Gastroesophageal sphincter (tissue), 4 donors: ENCODE measurements at regions not wholly inside any gene's neighbourhood (a gene's known extent, or its start where the extent isn't known, plus 50 kb on each side); places are given as distances from the start of the nearest gene placed in this dataset.

Source experiments
- ATAC-seq: fragments of 150-250 bp; one replicate; pipeline ENCODE4 v1.9.1; 2016; ENCODE audit warnings: mild to moderate bottlenecking, moderate library complexity
- H3K27ac ChIP-seq, 4 donors: fragments of 200-600 bp; sonication (generic) in 3 of 4; 1 replicate in 3 of 4; 2 replicates in 1 of 4; pipeline ENCODE4 v1.5.1; 2016 to 2019
- H3K27me3 ChIP-seq: fragments of 200-600 bp; sonication (generic); one replicate; pipeline ENCODE4 v1.5.1; 2019
- H3K36me3 ChIP-seq, 2 donors: fragments of 200-600 bp; sonication (generic); one replicate each; pipeline ENCODE4 v1.5.1; 2019; ENCODE audit warnings: control low read depth in 1 of 2
- H3K4me1 ChIP-seq, 3 donors: fragments of 200-600 bp; sonication (generic); 1 replicate in 2 of 3; 2 replicates in 1 of 3; pipeline ENCODE4 v1.5.1; 2016 to 2019; ENCODE audit warnings: control low read depth in 2 of 3
- H3K4me3 ChIP-seq, 2 donors: fragments of 200-600 bp; sonication (generic); one replicate each; pipeline ENCODE4 v1.5.1; 2019; ENCODE audit warnings: mild to moderate bottlenecking in 1 of 2, moderate library complexity in 1 of 2
- H3K9me3 ChIP-seq, 3 donors: fragments of 200-600 bp; sonication (generic); one replicate each; pipeline ENCODE4 v1.5.1; 2017 to 2019; ENCODE audit warnings: control low read depth in 2 of 3
- EP300 ChIP-seq: sonication (generic); formaldehyde crosslinking; IDR thresholded peaks from one replicate; pipeline ENCODE4 v1.6.1; 2017; ENCODE audit warnings: antibody characterized with exemption, mild to moderate bottlenecking
- POLR2A ChIP-seq, 2 donors: fragments of 450-650 bp; IDR thresholded peaks; one replicate each; pipeline ENCODE4 v1.6.1; 2017; ENCODE audit warnings: antibody characterized with exemption in 2 of 2, mild to moderate bottlenecking in 2 of 2, moderate library complexity in 1 of 2
- POLR2AphosphoS5 ChIP-seq: sonication (generic); formaldehyde crosslinking; IDR thresholded peaks from one replicate; pipeline ENCODE4 v1.6.1; 2017; ENCODE audit warnings: antibody characterized with exemption
- WGBS, 2 donors: methylation state at CpG; one replicate each; pipeline ENCODE4 v1.1.5; 2018; ENCODE audit warnings: low coverage in 1 of 2; 5-methylcytosine and 5-hydroxymethylcytosine counted together
- TF ChIP-seq, protein P1 (sequence below), 4 experiments: fragments of 200-600 bp in 2 of 4; fragments of 450-650 bp in 2 of 4; sonication (generic) in 1 of 4; IDR thresholded peaks; one replicate each; pipeline ENCODE4 v1.5.1; 2017 to 2019; ENCODE audit warnings: antibody characterized with exemption in 4 of 4, mild to moderate bottlenecking in 2 of 4, moderate library complexity in 2 of 4

DNA sequence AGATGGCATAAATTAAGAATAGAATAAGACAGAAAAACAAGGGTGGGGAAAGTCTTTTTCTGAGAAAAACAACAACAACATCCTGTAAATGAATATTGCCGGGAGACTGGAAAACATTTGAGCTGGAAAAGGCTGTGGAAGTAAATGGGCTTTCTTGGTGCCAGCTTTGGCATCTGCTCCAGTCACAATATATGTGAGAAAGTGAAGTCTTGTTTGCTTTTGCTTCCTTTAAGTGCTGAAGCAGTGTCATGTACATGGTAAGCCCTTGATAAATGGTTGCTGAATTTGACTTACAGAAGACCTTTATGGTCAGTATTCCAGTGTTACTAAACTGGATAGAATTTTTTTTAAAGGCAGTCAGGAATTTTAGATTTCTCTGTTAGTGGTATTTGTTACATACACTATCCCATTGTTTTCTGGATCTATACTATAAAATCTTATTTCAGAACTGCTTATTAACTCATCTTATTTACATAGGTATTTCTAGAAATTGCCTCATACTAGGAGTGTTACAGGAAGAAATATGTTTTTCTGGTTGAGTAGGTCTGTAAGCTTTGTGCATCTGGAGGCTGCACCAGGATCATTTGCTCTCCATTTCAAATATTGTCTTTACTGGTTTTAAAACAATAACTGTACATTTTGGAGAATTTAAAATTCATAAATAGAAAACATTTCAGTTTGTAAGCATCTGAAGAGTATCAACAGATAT is 201.7 kb upstream of the FOXP2 start:
- no peak overlapping the region for H3K4me3 ChIP-seq
- no peaks in the 10 kb centered on the region for H3K27me3 ChIP-seq
- H3K4me1 ChIP-seq = peaks cover 3 to 15% (median 5%) of the 10 kb centered on the region in 3 donors
- H3K9me3 ChIP-seq = no peaks in the 10 kb centered on the region
- no peak for ATAC-seq
- WGBS, 2 donors = 30 to 33% methylated on average over 1 of the region's 1 CpG
- H3K36me3 ChIP-seq = no peaks in the 10 kb centered on the region
- no peak overlapping the region for H3K27ac ChIP-seq
- TF ChIP-seq POLR2A (IDR thresholded peaks at IDR 0.05) (no peak), EP300 (no peak), POLR2AphosphoS5 (no peak)
- TF ChIP-seq, protein P1, sequence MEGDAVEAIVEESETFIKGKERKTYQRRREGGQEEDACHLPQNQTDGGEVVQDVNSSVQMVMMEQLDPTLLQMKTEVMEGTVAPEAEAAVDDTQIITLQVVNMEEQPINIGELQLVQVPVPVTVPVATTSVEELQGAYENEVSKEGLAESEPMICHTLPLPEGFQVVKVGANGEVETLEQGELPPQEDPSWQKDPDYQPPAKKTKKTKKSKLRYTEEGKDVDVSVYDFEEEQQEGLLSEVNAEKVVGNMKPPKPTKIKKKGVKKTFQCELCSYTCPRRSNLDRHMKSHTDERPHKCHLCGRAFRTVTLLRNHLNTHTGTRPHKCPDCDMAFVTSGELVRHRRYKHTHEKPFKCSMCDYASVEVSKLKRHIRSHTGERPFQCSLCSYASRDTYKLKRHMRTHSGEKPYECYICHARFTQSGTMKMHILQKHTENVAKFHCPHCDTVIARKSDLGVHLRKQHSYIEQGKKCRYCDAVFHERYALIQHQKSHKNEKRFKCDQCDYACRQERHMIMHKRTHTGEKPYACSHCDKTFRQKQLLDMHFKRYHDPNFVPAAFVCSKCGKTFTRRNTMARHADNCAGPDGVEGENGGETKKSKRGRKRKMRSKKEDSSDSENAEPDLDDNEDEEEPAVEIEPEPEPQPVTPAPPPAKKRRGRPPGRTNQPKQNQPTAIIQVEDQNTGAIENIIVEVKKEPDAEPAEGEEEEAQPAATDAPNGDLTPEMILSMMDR (IDR thresholded peaks at IDR 0.05) = no peak

DNA sequence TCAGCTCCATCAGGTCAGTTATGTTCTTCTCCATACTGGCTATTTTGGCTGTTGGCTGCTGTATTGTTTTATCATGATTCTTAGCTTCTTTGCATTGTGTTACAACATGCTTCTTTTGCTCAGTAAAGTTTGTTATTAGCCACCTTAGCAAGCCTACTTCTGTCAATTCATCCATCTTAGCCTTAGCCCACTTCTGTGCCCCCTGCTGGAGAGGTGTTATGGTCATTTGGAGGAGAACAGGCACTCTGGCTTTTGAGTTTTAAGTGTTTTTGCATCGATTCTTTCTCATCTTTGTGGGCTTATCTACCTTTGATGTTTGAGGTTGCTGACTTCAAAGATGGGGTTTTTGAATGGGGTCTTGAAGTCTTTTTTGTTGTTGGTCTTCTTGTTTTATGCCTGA is 204.6 kb upstream of the FOXP2 start:
- WGBS, 2 donors = 56 to 64% methylated on average over 1 of the region's 1 CpG
- peaks cover 3 to 15% (median 5%) of the 10 kb centered on the region in 3 donors for H3K4me1 ChIP-seq
- H3K9me3 ChIP-seq = no peaks in the 10 kb centered on the region
- no peaks in the 10 kb centered on the region for H3K27me3 ChIP-seq
- TF ChIP-seq, protein P1 (IDR thresholded peaks at IDR 0.05) = no peak
- TF ChIP-seq POLR2AphosphoS5 (no peak), EP300 (no peak), POLR2A (IDR thresholded peaks at IDR 0.05) (no peak)
- no peaks in the 10 kb centered on the region for H3K36me3 ChIP-seq
- no peak overlapping the region for H3K27ac ChIP-seq
- no peak for ATAC-seq
- no peak overlapping the region for H3K4me3 ChIP-seq

DNA sequence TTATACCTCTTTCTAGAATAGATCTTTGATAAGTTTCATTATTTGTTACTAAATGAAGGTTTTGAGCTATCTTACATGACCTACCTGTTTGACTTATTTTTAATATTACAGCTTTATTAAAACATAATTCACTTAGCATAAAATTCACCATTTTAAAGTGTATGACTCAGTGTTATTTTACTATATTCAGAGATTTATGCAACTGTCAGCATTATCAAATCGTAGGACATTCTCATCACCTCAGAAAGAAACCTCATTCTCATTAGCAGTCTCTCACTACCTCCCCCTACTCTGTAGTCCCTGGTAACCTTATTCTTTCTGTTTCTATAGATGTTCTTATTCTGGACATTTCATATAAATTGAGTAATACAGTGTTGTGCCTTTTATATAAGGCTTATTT is 207.9 kb upstream of the FOXP2 start:
- no peaks in the 10 kb centered on the region for H3K36me3 ChIP-seq
- H3K9me3 ChIP-seq = no peaks in the 10 kb centered on the region
- ATAC-seq = no peak
- no peak overlapping the region for H3K4me3 ChIP-seq
- TF ChIP-seq POLR2A (IDR thresholded peaks at IDR 0.05) (no peak), POLR2AphosphoS5 (no peak), EP300 (no peak)
- TF ChIP-seq, protein P1 (IDR thresholded peaks at IDR 0.05) = no peak
- no peaks in the 10 kb centered on the region for H3K27me3 ChIP-seq
- 71 to 88% methylated on average over 1 of the region's 1 CpG for WGBS, 2 donors
- H3K4me1 ChIP-seq = peaks cover 0 to 5% (median 0%) of the 10 kb centered on the region in 3 donors
- no peak overlapping the region for H3K27ac ChIP-seq

DNA sequence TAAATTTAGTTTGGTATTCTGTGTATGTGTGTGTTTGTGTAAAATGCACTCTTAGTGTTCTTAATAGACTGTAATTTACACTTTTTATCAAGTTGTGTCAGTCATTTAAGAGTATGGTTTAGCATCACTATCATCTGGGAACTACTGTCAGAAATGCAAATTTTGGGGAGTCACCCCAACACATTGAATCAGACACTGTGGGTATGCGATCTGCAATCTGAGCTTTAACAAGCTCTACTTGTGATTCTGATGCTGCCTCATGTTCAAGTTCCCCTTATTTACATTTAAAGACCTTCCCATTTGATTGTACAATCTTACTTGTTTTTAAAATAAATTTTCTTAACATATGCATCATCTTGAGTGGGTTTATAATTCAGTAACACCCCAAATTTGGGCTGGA is 218.1 kb upstream of the FOXP2 start:
- Histone ChIP-seq H3K27ac (no peak overlapping the region), H3K4me1 (peaks cover 0 to 11% (median 0%) of the 10 kb centered on the region in 3 donors), H3K27me3 (no peaks in the 10 kb centered on the region), H3K4me3 (no peak overlapping the region), H3K9me3 (no peaks in the 10 kb centered on the region), H3K36me3 (no peaks in the 10 kb centered on the region)
- no peak for ATAC-seq
- no peak for TF ChIP-seq POLR2AphosphoS5
- 100% methylated on average over 1 of the region's 1 CpG; no CpG with 5 or more reads in 1 of the 2 donors for WGBS, 2 donors

DNA sequence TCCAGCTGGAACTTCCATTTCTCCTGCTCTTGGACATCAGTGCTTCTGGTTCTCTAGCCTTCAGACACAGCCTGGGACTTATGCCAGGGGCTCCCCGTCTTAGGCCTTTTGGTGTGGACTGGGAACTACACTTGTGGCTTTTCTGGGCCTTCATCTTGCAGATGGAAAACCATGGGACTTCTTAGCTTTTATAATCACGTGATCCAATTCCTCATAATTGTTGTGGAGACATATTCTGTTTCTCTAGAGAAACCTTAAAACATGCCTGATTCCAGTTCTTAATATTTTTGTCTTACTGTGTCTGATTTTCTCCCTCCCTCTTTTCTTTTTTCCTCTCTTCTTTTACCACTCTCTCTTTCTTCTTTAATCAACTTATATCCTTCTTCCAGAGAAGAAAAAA is 224.2 kb upstream of the FOXP2 start:
- TF ChIP-seq, protein P1 (IDR thresholded peaks at IDR 0.05) = no peak
- TF ChIP-seq EP300 (no peak), POLR2A (IDR thresholded peaks at IDR 0.05) (no peak), POLR2AphosphoS5 (no peak)
- Histone ChIP-seq H3K27me3 (no peaks in the 10 kb centered on the region), H3K4me1 (peaks cover 0 to 16% (median 0%) of the 10 kb centered on the region in 3 donors), H3K9me3 (no peaks in the 10 kb centered on the region), H3K4me3 (no peak overlapping the region), H3K27ac (no peak overlapping the region), H3K36me3 (no peaks in the 10 kb centered on the region)
- WGBS, 2 donors = 43 to 75% methylated on average over 1 to 2 of the region's 2 CpGs
- no peak for ATAC-seq
